ENCODE measurements at regions not wholly inside any gene's neighbourhood (a gene's known extent, or its start where the extent isn't known, plus 50 kb on each side); places are given as distances from the start of the nearest gene placed in this dataset.

DNA sequence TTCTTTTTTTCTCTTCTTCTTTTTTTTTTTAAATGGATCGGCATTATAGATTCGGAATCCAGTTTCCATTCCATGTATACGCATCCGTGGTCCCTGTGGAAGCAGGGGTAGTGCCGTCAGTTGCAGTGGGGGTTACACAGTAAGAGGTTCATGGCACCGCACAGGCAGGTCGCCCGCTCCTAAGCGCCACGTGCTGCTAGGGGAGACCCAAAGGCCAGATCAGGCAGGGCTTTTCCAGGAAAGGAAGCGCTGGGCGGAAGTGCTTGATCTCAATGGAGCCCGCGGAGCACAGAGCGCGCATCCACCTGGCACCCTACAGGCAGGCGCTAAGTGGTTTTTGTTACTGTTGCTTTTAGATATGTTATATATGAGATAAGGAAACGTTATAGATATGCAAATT is 174.8 kb upstream of the OR13F1 start:
- TF ChIP-seq, protein P1, sequence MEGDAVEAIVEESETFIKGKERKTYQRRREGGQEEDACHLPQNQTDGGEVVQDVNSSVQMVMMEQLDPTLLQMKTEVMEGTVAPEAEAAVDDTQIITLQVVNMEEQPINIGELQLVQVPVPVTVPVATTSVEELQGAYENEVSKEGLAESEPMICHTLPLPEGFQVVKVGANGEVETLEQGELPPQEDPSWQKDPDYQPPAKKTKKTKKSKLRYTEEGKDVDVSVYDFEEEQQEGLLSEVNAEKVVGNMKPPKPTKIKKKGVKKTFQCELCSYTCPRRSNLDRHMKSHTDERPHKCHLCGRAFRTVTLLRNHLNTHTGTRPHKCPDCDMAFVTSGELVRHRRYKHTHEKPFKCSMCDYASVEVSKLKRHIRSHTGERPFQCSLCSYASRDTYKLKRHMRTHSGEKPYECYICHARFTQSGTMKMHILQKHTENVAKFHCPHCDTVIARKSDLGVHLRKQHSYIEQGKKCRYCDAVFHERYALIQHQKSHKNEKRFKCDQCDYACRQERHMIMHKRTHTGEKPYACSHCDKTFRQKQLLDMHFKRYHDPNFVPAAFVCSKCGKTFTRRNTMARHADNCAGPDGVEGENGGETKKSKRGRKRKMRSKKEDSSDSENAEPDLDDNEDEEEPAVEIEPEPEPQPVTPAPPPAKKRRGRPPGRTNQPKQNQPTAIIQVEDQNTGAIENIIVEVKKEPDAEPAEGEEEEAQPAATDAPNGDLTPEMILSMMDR (IDR thresholded peaks at IDR 0.05): no peak
- TF ChIP-seq EP300 (IDR thresholded peaks at IDR 0.05): no peak
- TF ChIP-seq POLR2AphosphoS5 (IDR thresholded peaks at IDR 0.05): no peak
- no peak for TF ChIP-seq POLR2A (IDR thresholded peaks at IDR 0.05)
